AG04450 (cell line): ENCODE measurements at regions not wholly inside any gene's neighbourhood (a gene's known extent, or its start where the extent isn't known, plus 50 kb on each side); places are given as distances from the start of the nearest gene placed in this dataset.
"Not testable (repeated sequence)": the region's sequence is repeated elsewhere in the genome, so short reads cannot be mapped to it uniquely, and the experiment has no call there.

Source experiments
- CTCF ChIA-PET: fragments of 300-600, 350-600 bp; formaldehyde crosslinking; extraction: SDS; loops from one replicate; lab custom pipeline; 2022; ENCODE audit warnings: antibody characterized with exemption, inconsistent platforms; lab: Charles Lee
- POLR2A ChIA-PET: fragments of 350-600 bp; formaldehyde crosslinking; extraction: SDS; loops from one replicate; lab custom pipeline; 2021; ENCODE audit warnings: antibody characterized with exemption, inconsistent platforms; lab: Yijun Ruan, JAX
- DNase-seq: peaks from one replicate; pipeline ENCODE4 v3.0.0-alpha.2; 2011; ENCODE audit warnings: low read depth, low spot score
- H3K27ac ChIP-seq: one replicate; pipeline ENCODE4 v1.5.1; 2012; ENCODE audit warnings: low read depth, low read length, control low read depth
- H3K27me3 ChIP-seq: one replicate; pipeline ENCODE4 v1.6.0; 2012; ENCODE audit warnings: low read length; ENCODE audit not compliant: control insufficient read depth, insufficient read depth
- H3K4me3 ChIP-seq: 2 replicates; pipeline ENCODE4 v1.5.1; 2011; ENCODE audit warnings: mild to moderate bottlenecking, low read depth, low read length, control low read depth
- H3K9me3 ChIP-seq: 2 replicates; pipeline ENCODE4 v1.5.1; 2012; ENCODE audit warnings: low read length; ENCODE audit not compliant: control insufficient read depth, insufficient read depth
- CTCF ChIP-seq: IDR thresholded peaks from 2 replicates; pipeline ENCODE4 v1.5.1; 2011; ENCODE audit warnings: low read depth, low read length, control low read depth, inconsistent platforms

GRCh38 chr11:122413677-122414076 is 241.8 kb upstream of the UBASH3B start:
- Histone ChIP-seq H3K4me3 (no peak overlapping the region), H3K9me3 (peaks cover 3% of the 10 kb centered on the region; the same call in 1 of the 2 replicates), H3K27ac (no peak overlapping the region), H3K27me3 (peaks cover 3% of the 10 kb centered on the region)
- TF ChIP-seq CTCF, result no peak
- ChIA-PET CTCF (interaction anchor here (1.1 kb wide), 1 partner anchor 198 kb away, joined by 4 read pairs; no protein-coding TSS in a partner anchor), POLR2A (no interaction called here)
- DNase-seq, result no peak

GRCh38 chr11:122412581-122412980 is 242.9 kb upstream of the UBASH3B start:
- ChIA-PET CTCF (no interaction called here), POLR2A (no interaction called here)
- no peak for DNase-seq
- Histone ChIP-seq H3K27ac (no peak overlapping the region), H3K9me3 (peaks cover 3% of the 10 kb centered on the region; the same call in 1 of the 2 replicates), H3K27me3 (peaks cover 3% of the 10 kb centered on the region), H3K4me3 (no peak overlapping the region)
- TF ChIP-seq CTCF, result no peak

- Histone ChIP-seq H3K9me3 (no peaks in the 10 kb centered on the region), H3K27ac (no peak overlapping the region), H3K4me3 (no peak overlapping the region), H3K27me3 (peaks cover 3% of the 10 kb centered on the region)
- TF ChIP-seq CTCF, result no peak
- CTCF ChIA-PET, result interaction anchor here (0.7 kb wide), 1 partner anchor 33 kb away, joined by 10 read pairs; no protein-coding TSS in a partner anchor
- DNase-seq, result no peak
- POLR2A ChIA-PET, result no interaction called here
Observed at GRCh38 chr11:122406466-122406865, 249.1 kb upstream of the UBASH3B start.

DNA sequence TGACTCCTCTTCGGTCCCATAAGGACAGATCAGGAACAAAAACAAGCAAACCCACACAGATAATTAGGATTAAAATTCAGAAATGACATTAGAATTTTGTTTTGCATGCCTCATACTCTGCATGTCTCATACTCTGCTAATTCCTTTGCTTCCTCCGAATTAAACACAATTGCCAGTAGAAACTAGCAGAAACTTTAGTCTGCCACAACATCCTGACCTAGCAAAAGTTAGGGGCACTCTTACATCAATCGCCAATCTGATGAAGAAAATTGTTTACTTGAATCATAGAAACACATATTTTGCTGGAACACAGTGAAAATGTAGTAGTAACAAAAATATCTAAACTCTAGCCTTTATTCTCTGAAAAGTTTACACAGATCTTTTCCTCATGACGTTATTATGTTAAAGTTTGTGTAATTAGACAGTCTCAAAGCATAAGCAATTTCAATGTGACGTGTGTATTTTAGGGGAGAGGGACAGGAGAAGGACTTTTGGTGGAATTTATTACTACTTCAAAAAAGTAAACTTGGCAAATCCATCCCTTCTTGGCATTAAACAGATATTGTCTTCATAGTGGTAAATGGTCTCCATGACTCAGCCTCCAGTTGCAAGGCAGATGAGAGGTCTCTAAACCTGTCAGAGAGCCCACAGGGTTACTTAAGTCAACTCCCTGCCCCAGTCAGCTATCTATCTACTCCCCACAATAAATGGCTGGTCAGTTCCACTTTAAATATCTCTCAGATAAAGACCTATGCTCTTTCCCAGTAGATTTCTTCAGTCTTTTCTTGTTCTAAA is 249.8 kb upstream of the UBASH3B start:
- CTCF ChIA-PET, result interaction anchor here (1.0 kb wide), 1 partner anchor 203 kb away, joined by 3 read pairs; no protein-coding TSS in a partner anchor
- DNase-seq, result peak; percentile 63
- no peak for TF ChIP-seq CTCF
- H3K9me3 ChIP-seq, result no peaks in the 10 kb centered on the region
- H3K27me3 ChIP-seq, result peaks cover 3% of the 10 kb centered on the region
- no peak overlapping the region for H3K4me3 ChIP-seq
- POLR2A ChIA-PET, result no interaction called here
- H3K27ac ChIP-seq, result no peak overlapping the region

DNA sequence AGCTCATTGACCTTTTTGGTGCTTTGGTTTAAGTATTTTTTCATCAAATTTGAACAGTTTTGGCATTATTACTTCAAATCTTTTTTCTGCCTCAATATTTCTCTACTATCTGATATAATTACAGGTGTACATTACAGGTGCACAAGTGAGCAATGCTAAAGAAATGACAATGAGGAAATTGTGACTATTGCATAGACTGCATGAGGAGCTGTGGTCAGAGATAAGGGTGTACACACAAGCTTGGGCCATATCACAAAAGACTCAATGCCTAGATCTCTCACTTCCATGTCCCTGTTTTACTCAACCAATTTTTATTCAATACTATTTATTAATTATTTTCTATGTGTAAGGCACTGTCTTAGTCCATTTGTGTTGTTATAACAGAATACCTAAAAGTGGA is 251.0 kb upstream of the UBASH3B start:
- H3K27ac ChIP-seq, result no peak overlapping the region
- peaks cover 3% of the 10 kb centered on the region for H3K27me3 ChIP-seq
- no peak overlapping the region for H3K4me3 ChIP-seq
- CTCF ChIA-PET, result interaction anchor here (1.0 kb wide), 1 partner anchor 101 kb away, joined by 3 read pairs; no protein-coding TSS in a partner anchor
- no peak for DNase-seq
- POLR2A ChIA-PET, result no interaction called here
- TF ChIP-seq CTCF, result no peak
- no peaks in the 10 kb centered on the region for H3K9me3 ChIP-seq

DNA sequence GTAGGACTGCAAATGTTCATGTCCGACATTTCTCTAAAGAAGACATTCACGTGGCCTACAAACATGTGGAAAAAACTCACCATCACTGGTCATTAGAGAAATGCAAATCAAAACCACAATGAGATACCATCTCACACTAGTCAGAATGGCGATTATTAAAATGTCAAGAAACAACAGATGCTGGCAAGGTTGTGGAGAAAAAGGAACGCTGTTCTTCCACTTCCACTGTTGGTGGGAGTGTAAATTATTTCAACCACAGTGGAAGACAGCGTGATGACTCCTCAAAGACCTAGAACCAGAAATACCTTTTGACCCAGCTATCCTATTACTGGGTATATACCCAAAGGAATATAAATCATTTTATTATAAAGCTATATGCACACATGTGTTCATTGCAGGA is 253.9 kb upstream of the UBASH3B start:
- H3K27ac ChIP-seq, H3K4me3 ChIP-seq, H3K27me3 ChIP-seq, CTCF ChIA-PET, DNase-seq, H3K9me3 ChIP-seq, POLR2A ChIA-PET: not testable (repeated sequence)
